HEK293 (cell line): ENCODE measurements at regions not wholly inside any gene's neighbourhood (a gene's known extent, or its start where the extent isn't known, plus 50 kb on each side); places are given as distances from the start of the nearest gene placed in this dataset.

Experiments
- KLF1 ChIP-seq: fragments of 450-650 bp; formaldehyde crosslinking; IDR thresholded peaks from 2 replicates; pipeline ENCODE4 v1.5.1; 2016; ENCODE audit warnings: missing biosample characterization, missing genetic modification characterization
- KLF7 ChIP-seq: fragments of 450-650 bp; formaldehyde crosslinking; IDR thresholded peaks from 2 replicates; pipeline ENCODE4 v1.5.1; 2016; ENCODE audit warnings: missing biosample characterization, missing genetic modification characterization, borderline replicate concordance
- ZBTB8A ChIP-seq: fragments of 450-650 bp; formaldehyde crosslinking; IDR thresholded peaks from 2 replicates; pipeline ENCODE4 v1.5.1; 2016; ENCODE audit warnings: missing biosample characterization, missing genetic modification characterization
- ZNF174 ChIP-seq: fragments of 450-650 bp; formaldehyde crosslinking; IDR thresholded peaks from 2 replicates; pipeline ENCODE4 v1.5.0; 2017; ENCODE audit warnings: missing biosample characterization, mild to moderate bottlenecking, missing genetic modification characterization
- ZNF223 ChIP-seq: fragments of 450-650 bp; formaldehyde crosslinking; IDR thresholded peaks from 2 replicates; pipeline ENCODE4 v1.5.1; 2016; ENCODE audit warnings: missing biosample characterization, missing genetic modification characterization
- ZNF274 ChIP-seq, 2 experiments: fragments of 200-500 bp in 1 of 2; fragments of 450-650 bp in 1 of 2; sonication (Bioruptor generic) in 1 of 2; formaldehyde crosslinking in 1 of 2; IDR thresholded peaks; 2 replicates each; pipeline versions ENCODE4 v1.5.1 to v1.6.1; 2014 to 2016; ENCODE audit warnings: borderline replicate concordance in 1 of 2, inconsistent platforms in 1 of 2, low read length in 1 of 2, missing biosample characterization in 1 of 2, missing genetic modification characterization in 1 of 2
- ZNF768 ChIP-seq: fragments of 450-650 bp; formaldehyde crosslinking; IDR thresholded peaks from 2 replicates; pipeline ENCODE4 v1.5.1; 2018; ENCODE audit warnings: missing biosample characterization, mild to moderate bottlenecking, missing genetic modification characterization
- TF ChIP-seq, protein P1 (sequence below): fragments of 450-650 bp; formaldehyde crosslinking; IDR thresholded peaks from 2 replicates; pipeline ENCODE4 v1.5.1; 2016; ENCODE audit warnings: missing biosample characterization, missing genetic modification characterization
- TF ChIP-seq, protein P2 (sequence below): fragments of 450-650 bp; formaldehyde crosslinking; IDR thresholded peaks from 2 replicates; pipeline ENCODE4 v1.5.1; 2016; ENCODE audit warnings: missing biosample characterization, missing genetic modification characterization, low read depth
- TF ChIP-seq, protein P3 (sequence below): fragments of 450-650 bp; formaldehyde crosslinking; IDR thresholded peaks from 2 replicates; pipeline ENCODE4 v1.5.1; 2016; ENCODE audit warnings: missing biosample characterization, missing genetic modification characterization
- TF ChIP-seq, protein P4 (sequence below): fragments of 450-650 bp; formaldehyde crosslinking; IDR thresholded peaks from 2 replicates; pipeline ENCODE4 v1.5.1; 2016; ENCODE audit warnings: missing biosample characterization, missing genetic modification characterization
- TF ChIP-seq, protein P5 (sequence below): fragments of 450-650 bp; formaldehyde crosslinking; IDR thresholded peaks from 2 replicates; pipeline ENCODE4 v1.5.1; 2016; ENCODE audit warnings: missing biosample characterization, missing genetic modification characterization, borderline replicate concordance

DNA sequence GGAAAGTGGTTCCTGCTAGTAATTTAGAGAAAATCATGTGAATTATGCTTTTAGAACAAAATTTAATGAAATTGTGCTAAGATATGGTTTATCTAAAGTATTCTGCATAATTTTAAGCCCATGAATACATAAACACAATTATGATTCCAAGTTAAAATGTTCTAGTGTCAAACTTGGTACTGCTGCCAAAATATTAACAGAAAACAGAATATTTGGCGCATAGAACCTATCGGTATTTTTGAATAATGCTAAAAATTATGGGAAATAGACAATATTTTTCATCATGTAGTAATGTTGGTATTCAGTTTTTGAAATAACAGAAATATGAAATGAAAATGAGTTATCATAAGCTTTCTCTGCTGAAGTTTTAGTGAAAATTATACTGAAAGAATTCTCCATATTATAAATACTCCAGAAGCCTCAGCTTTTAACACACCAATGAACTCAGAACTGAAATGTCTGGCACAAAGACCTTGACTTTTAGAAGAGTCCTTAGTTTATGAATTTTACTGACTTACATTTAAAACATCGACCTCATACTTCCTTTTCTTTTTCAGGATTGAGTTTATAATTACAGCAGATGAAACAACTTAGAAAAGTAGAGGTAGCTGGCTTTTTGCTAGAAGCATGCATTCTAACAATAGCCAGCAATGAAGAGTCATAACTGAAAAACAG lies 1192.3 kb upstream of the GJE1 start:
- no peak for TF ChIP-seq KLF7 (tag by site-specific recombination)
- no peak for TF ChIP-seq ZNF274 (IDR thresholded peaks at IDR 0.05; ENCODE audit: low read length)
- TF ChIP-seq ZNF274 (tag by site-specific recombination; IDR thresholded peaks at IDR 0.05; ENCODE audit: borderline replicate concordance): no peak
- TF ChIP-seq, protein P1, sequence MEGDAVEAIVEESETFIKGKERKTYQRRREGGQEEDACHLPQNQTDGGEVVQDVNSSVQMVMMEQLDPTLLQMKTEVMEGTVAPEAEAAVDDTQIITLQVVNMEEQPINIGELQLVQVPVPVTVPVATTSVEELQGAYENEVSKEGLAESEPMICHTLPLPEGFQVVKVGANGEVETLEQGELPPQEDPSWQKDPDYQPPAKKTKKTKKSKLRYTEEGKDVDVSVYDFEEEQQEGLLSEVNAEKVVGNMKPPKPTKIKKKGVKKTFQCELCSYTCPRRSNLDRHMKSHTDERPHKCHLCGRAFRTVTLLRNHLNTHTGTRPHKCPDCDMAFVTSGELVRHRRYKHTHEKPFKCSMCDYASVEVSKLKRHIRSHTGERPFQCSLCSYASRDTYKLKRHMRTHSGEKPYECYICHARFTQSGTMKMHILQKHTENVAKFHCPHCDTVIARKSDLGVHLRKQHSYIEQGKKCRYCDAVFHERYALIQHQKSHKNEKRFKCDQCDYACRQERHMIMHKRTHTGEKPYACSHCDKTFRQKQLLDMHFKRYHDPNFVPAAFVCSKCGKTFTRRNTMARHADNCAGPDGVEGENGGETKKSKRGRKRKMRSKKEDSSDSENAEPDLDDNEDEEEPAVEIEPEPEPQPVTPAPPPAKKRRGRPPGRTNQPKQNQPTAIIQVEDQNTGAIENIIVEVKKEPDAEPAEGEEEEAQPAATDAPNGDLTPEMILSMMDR (tag by site-specific recombination): no peak
- TF ChIP-seq, protein P2, sequence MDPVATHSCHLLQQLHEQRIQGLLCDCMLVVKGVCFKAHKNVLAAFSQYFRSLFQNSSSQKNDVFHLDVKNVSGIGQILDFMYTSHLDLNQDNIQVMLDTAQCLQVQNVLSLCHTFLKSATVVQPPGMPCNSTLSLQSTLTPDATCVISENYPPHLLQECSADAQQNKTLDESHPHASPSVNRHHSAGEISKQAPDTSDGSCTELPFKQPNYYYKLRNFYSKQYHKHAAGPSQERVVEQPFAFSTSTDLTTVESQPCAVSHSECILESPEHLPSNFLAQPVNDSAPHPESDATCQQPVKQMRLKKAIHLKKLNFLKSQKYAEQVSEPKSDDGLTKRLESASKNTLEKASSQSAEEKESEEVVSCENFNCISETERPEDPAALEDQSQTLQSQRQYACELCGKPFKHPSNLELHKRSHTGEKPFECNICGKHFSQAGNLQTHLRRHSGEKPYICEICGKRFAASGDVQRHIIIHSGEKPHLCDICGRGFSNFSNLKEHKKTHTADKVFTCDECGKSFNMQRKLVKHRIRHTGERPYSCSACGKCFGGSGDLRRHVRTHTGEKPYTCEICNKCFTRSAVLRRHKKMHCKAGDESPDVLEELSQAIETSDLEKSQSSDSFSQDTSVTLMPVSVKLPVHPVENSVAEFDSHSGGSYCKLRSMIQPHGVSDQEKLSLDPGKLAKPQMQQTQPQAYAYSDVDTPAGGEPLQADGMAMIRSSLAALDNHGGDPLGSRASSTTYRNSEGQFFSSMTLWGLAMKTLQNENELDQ: no peak
- TF ChIP-seq, protein P3, sequence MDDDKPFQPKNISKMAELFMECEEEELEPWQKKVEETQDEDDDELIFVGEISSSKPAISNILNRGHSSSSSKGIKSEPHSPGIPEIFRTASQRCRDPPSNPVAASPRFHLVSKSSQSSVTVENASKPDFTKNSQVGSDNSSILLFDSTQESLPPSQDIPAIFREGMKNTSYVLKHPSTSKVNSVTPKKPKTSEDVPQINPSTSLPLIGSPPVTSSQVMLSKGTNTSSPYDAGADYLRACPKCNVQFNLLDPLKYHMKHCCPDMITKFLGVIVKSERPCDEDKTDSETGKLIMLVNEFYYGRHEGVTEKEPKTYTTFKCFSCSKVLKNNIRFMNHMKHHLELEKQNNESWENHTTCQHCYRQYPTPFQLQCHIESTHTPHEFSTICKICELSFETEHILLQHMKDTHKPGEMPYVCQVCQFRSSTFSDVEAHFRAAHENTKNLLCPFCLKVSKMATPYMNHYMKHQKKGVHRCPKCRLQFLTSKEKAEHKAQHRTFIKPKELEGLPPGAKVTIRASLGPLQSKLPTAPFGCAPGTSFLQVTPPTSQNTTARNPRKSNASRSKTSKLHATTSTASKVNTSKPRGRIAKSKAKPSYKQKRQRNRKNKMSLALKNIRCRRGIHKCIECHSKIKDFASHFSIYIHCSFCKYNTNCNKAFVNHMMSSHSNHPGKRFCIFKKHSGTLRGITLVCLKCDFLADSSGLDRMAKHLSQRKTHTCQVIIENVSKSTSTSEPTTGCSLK (tag by site-specific recombination): no peak
- TF ChIP-seq ZNF768 (tag by site-specific recombination): no peak
- no peak for TF ChIP-seq ZNF174
- TF ChIP-seq, protein P4, sequence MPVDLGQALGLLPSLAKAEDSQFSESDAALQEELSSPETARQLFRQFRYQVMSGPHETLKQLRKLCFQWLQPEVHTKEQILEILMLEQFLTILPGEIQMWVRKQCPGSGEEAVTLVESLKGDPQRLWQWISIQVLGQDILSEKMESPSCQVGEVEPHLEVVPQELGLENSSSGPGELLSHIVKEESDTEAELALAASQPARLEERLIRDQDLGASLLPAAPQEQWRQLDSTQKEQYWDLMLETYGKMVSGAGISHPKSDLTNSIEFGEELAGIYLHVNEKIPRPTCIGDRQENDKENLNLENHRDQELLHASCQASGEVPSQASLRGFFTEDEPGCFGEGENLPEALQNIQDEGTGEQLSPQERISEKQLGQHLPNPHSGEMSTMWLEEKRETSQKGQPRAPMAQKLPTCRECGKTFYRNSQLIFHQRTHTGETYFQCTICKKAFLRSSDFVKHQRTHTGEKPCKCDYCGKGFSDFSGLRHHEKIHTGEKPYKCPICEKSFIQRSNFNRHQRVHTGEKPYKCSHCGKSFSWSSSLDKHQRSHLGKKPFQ (tag by site-specific recombination): no peak
- no peak for TF ChIP-seq KLF1
- no peak for TF ChIP-seq ZNF223
- TF ChIP-seq, protein P5, sequence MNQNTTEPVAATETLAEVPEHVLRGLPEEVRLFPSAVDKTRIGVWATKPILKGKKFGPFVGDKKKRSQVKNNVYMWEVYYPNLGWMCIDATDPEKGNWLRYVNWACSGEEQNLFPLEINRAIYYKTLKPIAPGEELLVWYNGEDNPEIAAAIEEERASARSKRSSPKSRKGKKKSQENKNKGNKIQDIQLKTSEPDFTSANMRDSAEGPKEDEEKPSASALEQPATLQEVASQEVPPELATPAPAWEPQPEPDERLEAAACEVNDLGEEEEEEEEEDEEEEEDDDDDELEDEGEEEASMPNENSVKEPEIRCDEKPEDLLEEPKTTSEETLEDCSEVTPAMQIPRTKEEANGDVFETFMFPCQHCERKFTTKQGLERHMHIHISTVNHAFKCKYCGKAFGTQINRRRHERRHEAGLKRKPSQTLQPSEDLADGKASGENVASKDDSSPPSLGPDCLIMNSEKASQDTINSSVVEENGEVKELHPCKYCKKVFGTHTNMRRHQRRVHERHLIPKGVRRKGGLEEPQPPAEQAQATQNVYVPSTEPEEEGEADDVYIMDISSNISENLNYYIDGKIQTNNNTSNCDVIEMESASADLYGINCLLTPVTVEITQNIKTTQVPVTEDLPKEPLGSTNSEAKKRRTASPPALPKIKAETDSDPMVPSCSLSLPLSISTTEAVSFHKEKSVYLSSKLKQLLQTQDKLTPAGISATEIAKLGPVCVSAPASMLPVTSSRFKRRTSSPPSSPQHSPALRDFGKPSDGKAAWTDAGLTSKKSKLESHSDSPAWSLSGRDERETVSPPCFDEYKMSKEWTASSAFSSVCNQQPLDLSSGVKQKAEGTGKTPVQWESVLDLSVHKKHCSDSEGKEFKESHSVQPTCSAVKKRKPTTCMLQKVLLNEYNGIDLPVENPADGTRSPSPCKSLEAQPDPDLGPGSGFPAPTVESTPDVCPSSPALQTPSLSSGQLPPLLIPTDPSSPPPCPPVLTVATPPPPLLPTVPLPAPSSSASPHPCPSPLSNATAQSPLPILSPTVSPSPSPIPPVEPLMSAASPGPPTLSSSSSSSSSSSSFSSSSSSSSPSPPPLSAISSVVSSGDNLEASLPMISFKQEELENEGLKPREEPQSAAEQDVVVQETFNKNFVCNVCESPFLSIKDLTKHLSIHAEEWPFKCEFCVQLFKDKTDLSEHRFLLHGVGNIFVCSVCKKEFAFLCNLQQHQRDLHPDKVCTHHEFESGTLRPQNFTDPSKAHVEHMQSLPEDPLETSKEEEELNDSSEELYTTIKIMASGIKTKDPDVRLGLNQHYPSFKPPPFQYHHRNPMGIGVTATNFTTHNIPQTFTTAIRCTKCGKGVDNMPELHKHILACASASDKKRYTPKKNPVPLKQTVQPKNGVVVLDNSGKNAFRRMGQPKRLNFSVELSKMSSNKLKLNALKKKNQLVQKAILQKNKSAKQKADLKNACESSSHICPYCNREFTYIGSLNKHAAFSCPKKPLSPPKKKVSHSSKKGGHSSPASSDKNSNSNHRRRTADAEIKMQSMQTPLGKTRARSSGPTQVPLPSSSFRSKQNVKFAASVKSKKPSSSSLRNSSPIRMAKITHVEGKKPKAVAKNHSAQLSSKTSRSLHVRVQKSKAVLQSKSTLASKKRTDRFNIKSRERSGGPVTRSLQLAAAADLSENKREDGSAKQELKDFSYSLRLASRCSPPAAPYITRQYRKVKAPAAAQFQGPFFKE (tag by site-specific recombination): no peak
- TF ChIP-seq ZBTB8A (tag by site-specific recombination): no peak
